SK-N-SH (cell line): ENCODE measurements at regions not wholly inside any gene's neighbourhood (a gene's known extent, or its start where the extent isn't known, plus 50 kb on each side); places are given as distances from the start of the nearest gene placed in this dataset.

ENCODE experiments used
- CTCF ChIA-PET: fragments of 300-600, 350-600 bp; formaldehyde crosslinking; extraction: SDS; loops from one replicate; lab custom pipeline; 2021; lab: Yijun Ruan, JAX
- POLR2A ChIA-PET: fragments of 350-600 bp; sonication (Branson Sonifier 250); formaldehyde crosslinking; extraction: SDS; loops from one replicate; lab custom pipeline; 2020; ENCODE audit warnings: antibody characterized with exemption, inconsistent platforms; lab: Yijun Ruan, JAX
- DNase-seq: peaks from one replicate; pipeline ENCODE4 v3.0.0; 2012
- H2AFZ ChIP-seq: fragments of 200-600 bp; sonication (generic); 2 replicates; pipeline ENCODE4 v1.8.1; 2016; ENCODE audit warnings: antibody characterized with exemption, mild to moderate bottlenecking, low read depth
- H3F3A ChIP-seq: fragments of 200-600 bp; sonication (generic); replicated peaks from 2 replicates; pipeline ENCODE3; 2016; ENCODE audit warnings: antibody characterized with exemption, mild to moderate bottlenecking; ENCODE audit not compliant: insufficient read depth
- H3K27ac ChIP-seq, 2 experiments: fragments of 200-500 bp in 1 of 2; fragments of 200-600 bp in 1 of 2; sonication (Bioruptor generic) in 1 of 2; sonication (generic), shearing (Covaris generic) in 1 of 2; 2 replicates each; pipeline versions ENCODE4 v1.5.1 to v1.6.1; 2014 to 2016; ENCODE audit warnings: low read depth in 2 of 2, inconsistent platforms in 1 of 2, low read length in 1 of 2, mild to moderate bottlenecking in 1 of 2, mixed read lengths in 1 of 2
- H3K27me3 ChIP-seq: fragments of 200-600 bp; sonication (generic), shearing (Covaris generic); 2 replicates; pipeline ENCODE4 v1.6.1; 2016; ENCODE audit warnings: mixed run types; ENCODE audit not compliant: insufficient read depth
- H3K36me3 ChIP-seq, 2 experiments: fragments of 200-500 bp in 1 of 2; fragments of 200-600 bp in 1 of 2; sonication (Bioruptor generic) in 1 of 2; sonication (generic) in 1 of 2; replicated peaks in 1 of 2; 2 replicates each; pipeline versions ENCODE3 to v1.5.1; 2014 to 2016; ENCODE audit warnings: low read length in 1 of 2, mild to moderate bottlenecking in 1 of 2; ENCODE audit not compliant: insufficient read depth in 2 of 2, control insufficient read depth in 1 of 2
- H3K4me1 ChIP-seq, 2 experiments: fragments of 200-500 bp in 1 of 2; fragments of 200-600 bp in 1 of 2; sonication (Bioruptor generic) in 1 of 2; sonication (generic), shearing (Covaris generic) in 1 of 2; 2 replicates each; pipeline versions ENCODE4 v1.5.1 to v1.6.1; 2014 to 2016; ENCODE audit warnings: low read depth in 1 of 2, low read length in 1 of 2, mixed run types in 1 of 2; ENCODE audit not compliant: insufficient read depth in 2 of 2, control insufficient read depth in 1 of 2
- H3K4me2 ChIP-seq: fragments of 200-600 bp; sonication (generic), shearing (Covaris generic); 2 replicates; pipeline ENCODE4 v1.6.1; 2017; ENCODE audit warnings: mixed run types
- H3K4me3 ChIP-seq, 2 experiments: fragments of 200-500 bp in 1 of 2; fragments of 200-600 bp in 1 of 2; sonication (Bioruptor generic) in 1 of 2; sonication (generic), shearing (Covaris generic) in 1 of 2; 2 replicates each; pipeline versions ENCODE4 v1.5.1 to v1.8.1; 2014 to 2016; ENCODE audit warnings: low read depth in 2 of 2, inconsistent platforms in 1 of 2, low read length in 1 of 2, mild to moderate bottlenecking in 1 of 2, mixed read lengths in 1 of 2, moderate library complexity in 1 of 2
- H3K79me2 ChIP-seq: fragments of 200-600 bp; sonication (generic); 2 replicates; pipeline ENCODE4 v1.8.1; 2017; ENCODE audit warnings: mild to moderate bottlenecking; ENCODE audit not compliant: insufficient read depth
- H3K9ac ChIP-seq: fragments of 200-600 bp; sonication (generic); 2 replicates; pipeline ENCODE4 v1.6.1; 2017; ENCODE audit warnings: mixed run types
- H3K9me2 ChIP-seq: fragments of 200-600 bp; sonication (generic); 2 replicates; pipeline ENCODE4 v1.6.1; 2017; ENCODE audit warnings: mixed run types
- H3K9me3 ChIP-seq: fragments of 200-600 bp; sonication (generic); 2 replicates; pipeline ENCODE4 v1.6.1; 2017; ENCODE audit warnings: mixed run types, mild to moderate bottlenecking, moderate library complexity
- H4K20me1 ChIP-seq: fragments of 200-600 bp; sonication (generic); 2 replicates; pipeline ENCODE4 v1.6.1; 2017; ENCODE audit warnings: mild to moderate bottlenecking, mixed run types; ENCODE audit not compliant: insufficient read depth
- EP300 ChIP-seq, 2 experiments: IDR thresholded peaks; 2 replicates each; pipeline versions ENCODE4 v1.4.0 to v1.6.1; 2012; ENCODE audit warnings: borderline replicate concordance in 1 of 2, low read depth in 1 of 2, low read length in 1 of 2
- GABPA ChIP-seq: IDR thresholded peaks from 2 replicates; pipeline ENCODE4 v1.4.0; 2012; ENCODE audit warnings: low read depth, mild to moderate bottlenecking
- IRF3 ChIP-seq: fragments of 150-350 bp; IDR thresholded peaks from 2 replicates; pipeline ENCODE4 v1.6.1; 2016; ENCODE audit warnings: mild to moderate bottlenecking, low read depth, low read length
- JUND ChIP-seq: IDR thresholded peaks from 2 replicates; pipeline ENCODE4 v1.4.0; 2012
- MAX ChIP-seq: IDR thresholded peaks from 2 replicates; pipeline ENCODE4 v1.4.0; 2012; ENCODE audit warnings: low read depth
- MEF2A ChIP-seq: IDR thresholded peaks from 2 replicates; pipeline ENCODE4 v1.4.0; 2012; ENCODE audit warnings: low read depth, borderline replicate concordance
- MXI1 ChIP-seq: IDR thresholded peaks from 2 replicates; pipeline ENCODE4 v1.6.1; 2012; ENCODE audit warnings: mild to moderate bottlenecking, low read depth, low read length, improper control_type of control experiment
- NFIC ChIP-seq: IDR thresholded peaks from 2 replicates; pipeline ENCODE4 v1.4.0; 2012; ENCODE audit warnings: borderline replicate concordance
- NRF1 ChIP-seq: IDR thresholded peaks from 2 replicates; pipeline ENCODE4 v1.6.1; 2012; ENCODE audit warnings: low read depth, mild to moderate bottlenecking, low read length
- PBX3 ChIP-seq: IDR thresholded peaks from 2 replicates; pipeline ENCODE4; 2012
- RAD21 ChIP-seq: IDR thresholded peaks from 2 replicates; pipeline ENCODE4 v1.6.1; 2012; ENCODE audit warnings: mild to moderate bottlenecking, low read length
- RCOR1 ChIP-seq: fragments of 150-350 bp; IDR thresholded peaks from 2 replicates; pipeline ENCODE4 v1.6.1; 2017; ENCODE audit warnings: antibody characterized with exemption, low read length
- REST ChIP-seq: IDR thresholded peaks from 2 replicates; pipeline ENCODE4 v1.6.1; 2012; ENCODE audit warnings: mild to moderate bottlenecking, low read depth, low read length, moderate library complexity
- RFX5 ChIP-seq: IDR thresholded peaks from 2 replicates; pipeline ENCODE4 v1.6.1; 2012; ENCODE audit warnings: mild to moderate bottlenecking, improper control_type of control experiment, low read length
- RXRA ChIP-seq: IDR thresholded peaks from 2 replicates; pipeline ENCODE4 v1.4.0; 2012; ENCODE audit warnings: low read depth, mild to moderate bottlenecking, borderline replicate concordance
- SIN3A ChIP-seq: IDR thresholded peaks from 2 replicates; pipeline ENCODE4 v1.6.1; 2012; ENCODE audit warnings: low read depth, mild to moderate bottlenecking, low read length, moderate library complexity, borderline replicate concordance
- TAF1 ChIP-seq: IDR thresholded peaks from 2 replicates; pipeline ENCODE4 v1.6.1; 2012; ENCODE audit warnings: low read depth, mild to moderate bottlenecking, low read length, moderate library complexity, borderline replicate concordance
- TEAD4 ChIP-seq: IDR thresholded peaks from 2 replicates; pipeline ENCODE4 v1.4.0; 2012; ENCODE audit warnings: mild to moderate bottlenecking, borderline replicate concordance; ENCODE audit not compliant: insufficient read depth
- USF1 ChIP-seq: IDR thresholded peaks from 2 replicates; pipeline ENCODE4 v1.4.0; 2012; ENCODE audit warnings: low read depth, borderline replicate concordance
- YY1 ChIP-seq: IDR thresholded peaks from 2 replicates; pipeline ENCODE4 v1.4.0; 2012; ENCODE audit warnings: low read depth, mild to moderate bottlenecking
- ZBTB33 ChIP-seq: IDR thresholded peaks from 2 replicates; pipeline ENCODE4 v1.4.0; 2012; ENCODE audit warnings: low read depth, borderline replicate concordance
- WGBS: methylation state at CpG from one replicate; pipeline ENCODE4 v1.1.6; 2017; ENCODE audit warnings: low lambda C conversion rate; 5-methylcytosine and 5-hydroxymethylcytosine counted together

GRCh38 chr3:127114337-127115070 is 78.4 kb upstream of the PRR23E start:
- no peaks in the 10 kb centered on the region for H3K9me2 ChIP-seq
- peak; percentile 75 for DNase-seq
- H3K79me2 ChIP-seq = no peaks in the 10 kb centered on the region
- no peak overlapping the region for H3K4me2 ChIP-seq
- H3K27ac ChIP-seq = peak overlapping the region in 1 of 2 experiments; percentile 88; a peak in 2 of 4 replicates
- no peaks in the 10 kb centered on the region for H4K20me1 ChIP-seq
- H3K4me1 ChIP-seq = peaks cover 0 to 22% of the 10 kb centered on the region in 2 experiments; a peak in 1 of 4 replicates
- no peaks in the 10 kb centered on the region for H3F3A ChIP-seq
- H3K27me3 ChIP-seq = no peaks in the 10 kb centered on the region
- peaks cover 13% of the 10 kb centered on the region; the same call in 1 of the 2 replicates for H3K9me3 ChIP-seq
- no peak for TF ChIP-seq TEAD4
- TF ChIP-seq YY1 = no peak
- no peak for TF ChIP-seq REST
- no peak for TF ChIP-seq NFIC
- TF ChIP-seq ZBTB33 = no peak
- no peak for TF ChIP-seq NRF1
- TF ChIP-seq IRF3 = no peak
- peak; percentile 55; the same call in 1 of the 2 replicates for TF ChIP-seq RCOR1
- no peak for TF ChIP-seq MEF2A
- TF ChIP-seq GABPA = no peak
- peak; percentile 64; the same call in 1 of the 2 replicates for TF ChIP-seq MXI1
- TF ChIP-seq RXRA = no peak
- TF ChIP-seq PBX3 = no peak
- peak in 1 of 2 experiments; percentile 67; a peak in 1 of 4 replicates for TF ChIP-seq EP300 (IDR thresholded peaks at IDR 0.05; ENCODE audit: borderline replicate concordance in 1 of 2, low read depth in 1 of 2, low read length in 1 of 2)
- TF ChIP-seq JUND = no peak
- no peak for TF ChIP-seq MAX
- no peak for TF ChIP-seq SIN3A
- TF ChIP-seq TAF1 = no peak
- no peak for TF ChIP-seq RFX5
- peak; percentile 35 for TF ChIP-seq RAD21
- TF ChIP-seq USF1 = no peak
- no peak overlapping the region for H3K9ac ChIP-seq
- ChIA-PET POLR2A (no interaction called here), CTCF (interaction anchor here (0.6 to 1.8 kb wide), 6 partner anchors 11 to 435 kb away, joined by 3 to 5 read pairs (median 4); no protein-coding TSS in a partner anchor)
- WGBS = 46% methylated on average over 5 of the region's 5 CpGs
- H2AFZ ChIP-seq = no peak overlapping the region
- no peaks in the 10 kb centered on the region for H3K36me3 ChIP-seq
- no peak overlapping the region for H3K4me3 ChIP-seq
